SK-N-SH (cell line): ENCODE measurements at regions not wholly inside any gene's neighbourhood (a gene's known extent, or its start where the extent isn't known, plus 50 kb on each side); places are given as distances from the start of the nearest gene placed in this dataset.

Experiments used
- CTCF ChIA-PET: fragments of 300-600, 350-600 bp; formaldehyde crosslinking; extraction: SDS; loops from one replicate; lab custom pipeline; 2021; lab: Yijun Ruan, JAX
- POLR2A ChIA-PET: fragments of 350-600 bp; sonication (Branson Sonifier 250); formaldehyde crosslinking; extraction: SDS; loops from one replicate; lab custom pipeline; 2020; ENCODE audit warnings: antibody characterized with exemption, inconsistent platforms; lab: Yijun Ruan, JAX
- DNase-seq: peaks from one replicate; pipeline ENCODE4 v3.0.0; 2012
- H2AFZ ChIP-seq: fragments of 200-600 bp; sonication (generic); 2 replicates; pipeline ENCODE4 v1.8.1; 2016; ENCODE audit warnings: antibody characterized with exemption, mild to moderate bottlenecking, low read depth
- H3F3A ChIP-seq: fragments of 200-600 bp; sonication (generic); replicated peaks from 2 replicates; pipeline ENCODE3; 2016; ENCODE audit warnings: antibody characterized with exemption, mild to moderate bottlenecking; ENCODE audit not compliant: insufficient read depth
- H3K27ac ChIP-seq, 2 experiments: fragments of 200-500 bp in 1 of 2; fragments of 200-600 bp in 1 of 2; sonication (Bioruptor generic) in 1 of 2; sonication (generic), shearing (Covaris generic) in 1 of 2; 2 replicates each; pipeline versions ENCODE4 v1.5.1 to v1.6.1; 2014 to 2016; ENCODE audit warnings: low read depth in 2 of 2, inconsistent platforms in 1 of 2, low read length in 1 of 2, mild to moderate bottlenecking in 1 of 2, mixed read lengths in 1 of 2
- H3K27me3 ChIP-seq: fragments of 200-600 bp; sonication (generic), shearing (Covaris generic); 2 replicates; pipeline ENCODE4 v1.6.1; 2016; ENCODE audit warnings: mixed run types; ENCODE audit not compliant: insufficient read depth
- H3K36me3 ChIP-seq, 2 experiments: fragments of 200-500 bp in 1 of 2; fragments of 200-600 bp in 1 of 2; sonication (Bioruptor generic) in 1 of 2; sonication (generic) in 1 of 2; replicated peaks in 1 of 2; 2 replicates each; pipeline versions ENCODE3 to v1.5.1; 2014 to 2016; ENCODE audit warnings: low read length in 1 of 2, mild to moderate bottlenecking in 1 of 2; ENCODE audit not compliant: insufficient read depth in 2 of 2, control insufficient read depth in 1 of 2
- H3K4me1 ChIP-seq, 2 experiments: fragments of 200-500 bp in 1 of 2; fragments of 200-600 bp in 1 of 2; sonication (Bioruptor generic) in 1 of 2; sonication (generic), shearing (Covaris generic) in 1 of 2; 2 replicates each; pipeline versions ENCODE4 v1.5.1 to v1.6.1; 2014 to 2016; ENCODE audit warnings: low read depth in 1 of 2, low read length in 1 of 2, mixed run types in 1 of 2; ENCODE audit not compliant: insufficient read depth in 2 of 2, control insufficient read depth in 1 of 2
- H3K4me2 ChIP-seq: fragments of 200-600 bp; sonication (generic), shearing (Covaris generic); 2 replicates; pipeline ENCODE4 v1.6.1; 2017; ENCODE audit warnings: mixed run types
- H3K4me3 ChIP-seq, 2 experiments: fragments of 200-500 bp in 1 of 2; fragments of 200-600 bp in 1 of 2; sonication (Bioruptor generic) in 1 of 2; sonication (generic), shearing (Covaris generic) in 1 of 2; 2 replicates each; pipeline versions ENCODE4 v1.5.1 to v1.8.1; 2014 to 2016; ENCODE audit warnings: low read depth in 2 of 2, inconsistent platforms in 1 of 2, low read length in 1 of 2, mild to moderate bottlenecking in 1 of 2, mixed read lengths in 1 of 2, moderate library complexity in 1 of 2
- H3K79me2 ChIP-seq: fragments of 200-600 bp; sonication (generic); 2 replicates; pipeline ENCODE4 v1.8.1; 2017; ENCODE audit warnings: mild to moderate bottlenecking; ENCODE audit not compliant: insufficient read depth
- H3K9ac ChIP-seq: fragments of 200-600 bp; sonication (generic); 2 replicates; pipeline ENCODE4 v1.6.1; 2017; ENCODE audit warnings: mixed run types
- H3K9me2 ChIP-seq: fragments of 200-600 bp; sonication (generic); 2 replicates; pipeline ENCODE4 v1.6.1; 2017; ENCODE audit warnings: mixed run types
- H3K9me3 ChIP-seq: fragments of 200-600 bp; sonication (generic); 2 replicates; pipeline ENCODE4 v1.6.1; 2017; ENCODE audit warnings: mixed run types, mild to moderate bottlenecking, moderate library complexity
- H4K20me1 ChIP-seq: fragments of 200-600 bp; sonication (generic); 2 replicates; pipeline ENCODE4 v1.6.1; 2017; ENCODE audit warnings: mild to moderate bottlenecking, mixed run types; ENCODE audit not compliant: insufficient read depth
- CTCF ChIP-seq: fragments of 200-600 bp; sonication (generic); IDR thresholded peaks from 2 replicates; pipeline ENCODE4 v1.6.1; 2017; ENCODE audit warnings: antibody characterized with exemption, mild to moderate bottlenecking, moderate library complexity
- ELF1 ChIP-seq: IDR thresholded peaks from 2 replicates; pipeline ENCODE4 v1.4.0; 2012
- EZH2phosphoT487 ChIP-seq: fragments of 200-600 bp; sonication (generic); IDR thresholded peaks from 2 replicates; pipeline ENCODE4 v1.6.1; 2017; ENCODE audit warnings: low read depth, mixed run types, mild to moderate bottlenecking, antibody characterized with exemption, moderate library complexity, borderline replicate concordance
- FOSL2 ChIP-seq: IDR thresholded peaks from 2 replicates; pipeline ENCODE4 v1.4.0; 2012; ENCODE audit warnings: low read depth, mild to moderate bottlenecking, moderate library complexity, borderline replicate concordance
- FOXJ3 ChIP-seq: sonication (generic); formaldehyde crosslinking; IDR thresholded peaks from 2 replicates; pipeline ENCODE4 v1.5.1; 2020; ENCODE audit warnings: mild to moderate bottlenecking, missing genetic modification reagents
- FOXM1 ChIP-seq: IDR thresholded peaks from 2 replicates; pipeline ENCODE4 v1.4.0; 2012; ENCODE audit warnings: low read depth, mild to moderate bottlenecking
- JUND ChIP-seq: IDR thresholded peaks from 2 replicates; pipeline ENCODE4 v1.4.0; 2012
- MXI1 ChIP-seq: IDR thresholded peaks from 2 replicates; pipeline ENCODE4 v1.6.1; 2012; ENCODE audit warnings: mild to moderate bottlenecking, low read depth, low read length, improper control_type of control experiment
- NFIC ChIP-seq: IDR thresholded peaks from 2 replicates; pipeline ENCODE4 v1.4.0; 2012; ENCODE audit warnings: borderline replicate concordance
- NRF1 ChIP-seq: IDR thresholded peaks from 2 replicates; pipeline ENCODE4 v1.6.1; 2012; ENCODE audit warnings: low read depth, mild to moderate bottlenecking, low read length
- RCOR1 ChIP-seq: fragments of 150-350 bp; IDR thresholded peaks from 2 replicates; pipeline ENCODE4 v1.6.1; 2017; ENCODE audit warnings: antibody characterized with exemption, low read length
- SMC3 ChIP-seq: IDR thresholded peaks from 2 replicates; pipeline ENCODE4 v1.6.1; 2012; ENCODE audit warnings: low read depth, low read length, improper control_type of control experiment
- TCF12 ChIP-seq: IDR thresholded peaks from 2 replicates; pipeline ENCODE4 v1.4.0; 2012
- TEAD4 ChIP-seq: IDR thresholded peaks from 2 replicates; pipeline ENCODE4 v1.4.0; 2012; ENCODE audit warnings: mild to moderate bottlenecking, borderline replicate concordance; ENCODE audit not compliant: insufficient read depth
- YY1 ChIP-seq: IDR thresholded peaks from 2 replicates; pipeline ENCODE4 v1.4.0; 2012; ENCODE audit warnings: low read depth, mild to moderate bottlenecking
- WGBS: methylation state at CpG from one replicate; pipeline ENCODE4 v1.1.6; 2017; ENCODE audit warnings: low lambda C conversion rate; 5-methylcytosine and 5-hydroxymethylcytosine counted together
- TF ChIP-seq, protein P1 (sequence below): fragments of 150-350 bp; IDR thresholded peaks from 2 replicates; pipeline ENCODE4 v1.6.1; 2016; ENCODE audit warnings: mild to moderate bottlenecking, low read depth, low read length
- TF ChIP-seq, protein P2 (sequence below): IDR thresholded peaks from 2 replicates; pipeline ENCODE4 v1.4.0; 2012; ENCODE audit warnings: low read depth, borderline replicate concordance
- TF ChIP-seq, protein P3 (sequence below): IDR thresholded peaks from 2 replicates; pipeline ENCODE4 v1.4.0; 2012; ENCODE audit warnings: low read depth

GRCh38 chr7:71015252-71015900 lies 116.6 kb upstream of the GALNT17 start:
- Histone ChIP-seq H3K27ac (no peak overlapping the region), H3K36me3 (no peaks in the 10 kb centered on the region), H4K20me1 (no peaks in the 10 kb centered on the region), H2AFZ (no peak overlapping the region), H3K4me3 (no peak overlapping the region), H3K9me2 (no peaks in the 10 kb centered on the region), H3K27me3 (no peaks in the 10 kb centered on the region), H3K4me1 (no peaks in the 10 kb centered on the region), H3K9ac (no peak overlapping the region), H3K79me2 (no peaks in the 10 kb centered on the region), H3K4me2 (no peak overlapping the region), H3F3A (no peaks in the 10 kb centered on the region), H3K9me3 (no peaks in the 10 kb centered on the region)
- 27% methylated on average over 17 of the region's 17 CpGs for WGBS
- ChIA-PET CTCF (no interaction called here), POLR2A (no interaction called here)
- DNase-seq: no peak
- TF ChIP-seq EZH2phosphoT487: no peak
- TF ChIP-seq YY1: no peak
- TF ChIP-seq FOSL2: no peak
- no peak for TF ChIP-seq JUND

DNA sequence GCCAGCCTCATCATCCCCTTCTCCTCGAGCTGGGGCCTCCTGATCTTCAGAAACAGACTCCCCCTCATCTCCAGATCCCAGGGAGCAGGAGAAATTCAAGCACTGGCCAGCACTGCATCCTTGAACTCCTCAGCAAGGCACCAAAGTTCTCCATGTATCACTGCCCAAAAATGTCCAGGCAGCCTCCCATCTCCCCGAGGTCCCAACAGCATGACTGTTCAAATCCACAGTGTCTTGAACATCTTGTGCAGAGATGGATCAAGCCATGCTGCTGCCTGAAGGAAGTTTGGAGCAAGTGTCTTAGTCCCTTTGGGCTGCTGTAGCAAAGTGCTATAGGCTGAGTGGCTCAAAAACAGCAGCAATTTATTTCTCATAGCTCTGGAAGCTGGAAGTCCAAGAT lies 115.5 kb upstream of the GALNT17 start:
- no peak overlapping the region for H3K4me2 ChIP-seq
- CTCF ChIA-PET: no interaction called here

DNA sequence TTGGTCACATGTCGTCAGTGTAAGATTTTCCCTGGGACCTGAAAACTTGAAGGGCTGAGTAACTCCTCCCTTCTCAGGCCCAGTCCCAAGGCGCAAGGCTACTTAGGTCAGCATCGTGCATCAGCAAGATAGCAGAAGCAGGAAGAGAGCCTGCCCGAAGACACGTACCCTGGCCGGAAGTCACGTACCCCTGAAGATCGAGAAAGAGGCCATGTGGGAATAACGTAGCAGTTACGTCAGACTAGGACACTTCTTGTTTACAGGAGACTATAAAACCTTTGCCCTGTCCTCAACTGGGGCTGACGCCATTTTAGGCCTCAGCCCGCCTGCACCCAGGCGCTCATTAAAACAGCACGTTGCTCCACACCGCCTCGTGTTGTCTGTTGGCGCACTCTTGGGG lies 114.3 kb upstream of the GALNT17 start:
- Histone ChIP-seq H2AFZ (no peak overlapping the region), H3K9me2 (no peaks in the 10 kb centered on the region), H3K9ac (no peak overlapping the region), H3K79me2 (no peaks in the 10 kb centered on the region), H3F3A (no peaks in the 10 kb centered on the region), H3K4me2 (no peak overlapping the region), H3K9me3 (no peaks in the 10 kb centered on the region), H3K4me3 (no peak overlapping the region), H4K20me1 (no peaks in the 10 kb centered on the region), H3K27me3 (no peaks in the 10 kb centered on the region), H3K36me3 (no peaks in the 10 kb centered on the region), H3K4me1 (no peaks in the 10 kb centered on the region), H3K27ac (no peak overlapping the region)
- ChIA-PET POLR2A (no interaction called here), CTCF (no interaction called here)
- 32% methylated on average over 17 of the region's 17 CpGs for WGBS
- no peak for DNase-seq
- TF ChIP-seq ELF1 (no peak), TEAD4 (no peak), YY1 (no peak), RCOR1 (no peak), NFIC (no peak), TCF12 (no peak), JUND (no peak), NRF1 (no peak), FOXM1 (no peak), FOXJ3 (no peak), SMC3 (no peak), CTCF (no peak), FOSL2 (no peak)
- TF ChIP-seq, protein P1, sequence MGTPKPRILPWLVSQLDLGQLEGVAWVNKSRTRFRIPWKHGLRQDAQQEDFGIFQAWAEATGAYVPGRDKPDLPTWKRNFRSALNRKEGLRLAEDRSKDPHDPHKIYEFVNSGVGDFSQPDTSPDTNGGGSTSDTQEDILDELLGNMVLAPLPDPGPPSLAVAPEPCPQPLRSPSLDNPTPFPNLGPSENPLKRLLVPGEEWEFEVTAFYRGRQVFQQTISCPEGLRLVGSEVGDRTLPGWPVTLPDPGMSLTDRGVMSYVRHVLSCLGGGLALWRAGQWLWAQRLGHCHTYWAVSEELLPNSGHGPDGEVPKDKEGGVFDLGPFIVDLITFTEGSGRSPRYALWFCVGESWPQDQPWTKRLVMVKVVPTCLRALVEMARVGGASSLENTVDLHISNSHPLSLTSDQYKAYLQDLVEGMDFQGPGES: no peak
- TF ChIP-seq, protein P2, sequence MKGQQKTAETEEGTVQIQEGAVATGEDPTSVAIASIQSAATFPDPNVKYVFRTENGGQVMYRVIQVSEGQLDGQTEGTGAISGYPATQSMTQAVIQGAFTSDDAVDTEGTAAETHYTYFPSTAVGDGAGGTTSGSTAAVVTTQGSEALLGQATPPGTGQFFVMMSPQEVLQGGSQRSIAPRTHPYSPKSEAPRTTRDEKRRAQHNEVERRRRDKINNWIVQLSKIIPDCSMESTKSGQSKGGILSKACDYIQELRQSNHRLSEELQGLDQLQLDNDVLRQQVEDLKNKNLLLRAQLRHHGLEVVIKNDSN: no peak
- TF ChIP-seq, protein P3, sequence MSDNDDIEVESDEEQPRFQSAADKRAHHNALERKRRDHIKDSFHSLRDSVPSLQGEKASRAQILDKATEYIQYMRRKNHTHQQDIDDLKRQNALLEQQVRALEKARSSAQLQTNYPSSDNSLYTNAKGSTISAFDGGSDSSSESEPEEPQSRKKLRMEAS: no peak

More for the DNA sequence above, 115.5 kb upstream of the GALNT17 start:
- Histone ChIP-seq H3K9ac (no peak overlapping the region), H3K9me2 (no peaks in the 10 kb centered on the region), H3K27ac (no peak overlapping the region), H3K4me1 (no peaks in the 10 kb centered on the region), H3K9me3 (no peaks in the 10 kb centered on the region), H3K36me3 (no peaks in the 10 kb centered on the region), H3K4me3 (no peak overlapping the region), H3K79me2 (no peaks in the 10 kb centered on the region), H2AFZ (no peak overlapping the region), H4K20me1 (no peaks in the 10 kb centered on the region), H3K27me3 (no peaks in the 10 kb centered on the region), H3F3A (no peaks in the 10 kb centered on the region)
- POLR2A ChIA-PET: no interaction called here
- TF ChIP-seq MXI1: no peak
- TF ChIP-seq YY1: no peak
- TF ChIP-seq, protein P2: no peak
- no peak for DNase-seq
- WGBS: 4% methylated on average over 2 of the region's 2 CpGs
